ENCODE measurements at regions not wholly inside any gene's neighbourhood (a gene's known extent, or its start where the extent isn't known, plus 50 kb on each side); places are given as distances from the start of the nearest gene placed in this dataset.

- TF ChIP-seq, protein P1, sequence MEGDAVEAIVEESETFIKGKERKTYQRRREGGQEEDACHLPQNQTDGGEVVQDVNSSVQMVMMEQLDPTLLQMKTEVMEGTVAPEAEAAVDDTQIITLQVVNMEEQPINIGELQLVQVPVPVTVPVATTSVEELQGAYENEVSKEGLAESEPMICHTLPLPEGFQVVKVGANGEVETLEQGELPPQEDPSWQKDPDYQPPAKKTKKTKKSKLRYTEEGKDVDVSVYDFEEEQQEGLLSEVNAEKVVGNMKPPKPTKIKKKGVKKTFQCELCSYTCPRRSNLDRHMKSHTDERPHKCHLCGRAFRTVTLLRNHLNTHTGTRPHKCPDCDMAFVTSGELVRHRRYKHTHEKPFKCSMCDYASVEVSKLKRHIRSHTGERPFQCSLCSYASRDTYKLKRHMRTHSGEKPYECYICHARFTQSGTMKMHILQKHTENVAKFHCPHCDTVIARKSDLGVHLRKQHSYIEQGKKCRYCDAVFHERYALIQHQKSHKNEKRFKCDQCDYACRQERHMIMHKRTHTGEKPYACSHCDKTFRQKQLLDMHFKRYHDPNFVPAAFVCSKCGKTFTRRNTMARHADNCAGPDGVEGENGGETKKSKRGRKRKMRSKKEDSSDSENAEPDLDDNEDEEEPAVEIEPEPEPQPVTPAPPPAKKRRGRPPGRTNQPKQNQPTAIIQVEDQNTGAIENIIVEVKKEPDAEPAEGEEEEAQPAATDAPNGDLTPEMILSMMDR (IDR thresholded peaks at IDR 0.05; ENCODE audit: insufficient read depth, low read length, poor library complexity, severe bottlenecking), result no peak
These were observed 319.2 kb downstream of the CDC14C start for GRCh38 chr7:49243521-49243920.

DNA sequence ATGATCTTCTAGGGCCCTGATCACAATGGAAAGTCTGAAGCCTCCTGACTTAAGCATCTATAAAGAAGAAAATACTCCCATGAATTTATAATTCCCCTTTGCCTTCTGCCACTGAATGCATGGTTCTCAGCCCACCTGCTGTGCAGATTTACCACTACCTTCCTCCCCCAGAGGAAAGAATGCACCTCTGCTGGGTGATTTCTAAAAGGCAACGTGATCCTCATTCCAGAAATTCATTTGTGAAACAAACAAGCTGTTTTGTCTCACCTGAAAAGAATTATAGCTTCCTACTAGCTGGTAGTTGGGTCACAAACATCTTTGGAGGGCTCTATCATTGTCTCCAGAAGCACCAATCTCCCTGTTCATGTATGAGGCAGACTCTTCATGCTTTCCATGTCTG, 320.2 kb downstream of the CDC14C start:
- Histone ChIP-seq H3K36me3 (ENCODE audit: control insufficient read depth, insufficient read depth, low read length) (no peaks in the 10 kb centered on the region), H3K27me3 (replicated peaks; ENCODE audit: control insufficient read depth, insufficient read depth, low read length) (no peaks in the 10 kb centered on the region), H3K4me3 (replicated peaks; ENCODE audit: low read depth, low read length) (no peak overlapping the region)
- TF ChIP-seq, protein P1 (IDR thresholded peaks at IDR 0.05; ENCODE audit: insufficient read depth, low read length, poor library complexity, severe bottlenecking), result no peak
- DNase-seq (ENCODE audit: extremely low read depth, insufficient read length), result no peak

More at GRCh38 chr7:49243521-49243920, 319.2 kb downstream of the CDC14C start:
- Histone ChIP-seq H3K36me3 (ENCODE audit: control insufficient read depth, insufficient read depth, low read length) (no peaks in the 10 kb centered on the region), H3K27me3 (replicated peaks; ENCODE audit: control insufficient read depth, insufficient read depth, low read length) (no peaks in the 10 kb centered on the region), H3K4me3 (replicated peaks; ENCODE audit: low read depth, low read length) (no peak overlapping the region)
- no peak for DNase-seq (ENCODE audit: extremely low read depth, insufficient read length)

- TF ChIP-seq, protein P1 (IDR thresholded peaks at IDR 0.05; ENCODE audit: insufficient read depth, low read length, poor library complexity, severe bottlenecking), result no peak
- H3K4me3 ChIP-seq (replicated peaks; ENCODE audit: low read depth, low read length), result no peak overlapping the region
- no peak for DNase-seq (ENCODE audit: extremely low read depth, insufficient read length)
These were observed 320.7 kb downstream of the CDC14C start for GRCh38 chr7:49245062-49245461.

GRCh38 chr7:49247759-49248158, 323.4 kb downstream of the CDC14C start:
- TF ChIP-seq, protein P1 (IDR thresholded peaks at IDR 0.05; ENCODE audit: insufficient read depth, low read length, poor library complexity, severe bottlenecking), result no peak
- no peak for DNase-seq (ENCODE audit: extremely low read depth, insufficient read length)
- Histone ChIP-seq H3K27me3 (replicated peaks; ENCODE audit: control insufficient read depth, insufficient read depth, low read length) (no peaks in the 10 kb centered on the region), H3K4me3 (replicated peaks; ENCODE audit: low read depth, low read length) (no peak overlapping the region), H3K36me3 (ENCODE audit: control insufficient read depth, insufficient read depth, low read length) (no peaks in the 10 kb centered on the region)

More at GRCh38 chr7:49245062-49245461, 320.7 kb downstream of the CDC14C start:
- Histone ChIP-seq H3K36me3 (ENCODE audit: control insufficient read depth, insufficient read depth, low read length) (no peaks in the 10 kb centered on the region), H3K27me3 (replicated peaks; ENCODE audit: control insufficient read depth, insufficient read depth, low read length) (no peaks in the 10 kb centered on the region)

GRCh38 chr7:49255054-49255453, 330.7 kb downstream of the CDC14C start:
- Histone ChIP-seq H3K4me3 (replicated peaks; ENCODE audit: low read depth, low read length) (no peak overlapping the region), H3K36me3 (ENCODE audit: control insufficient read depth, insufficient read depth, low read length) (no peaks in the 10 kb centered on the region), H3K27me3 (replicated peaks; ENCODE audit: control insufficient read depth, insufficient read depth, low read length) (no peaks in the 10 kb centered on the region; the same call in 1 of the 2 replicates)
- TF ChIP-seq, protein P1 (IDR thresholded peaks at IDR 0.05; ENCODE audit: insufficient read depth, low read length, poor library complexity, severe bottlenecking), result no peak
- no peak for DNase-seq (ENCODE audit: extremely low read depth, insufficient read length)

DNA sequence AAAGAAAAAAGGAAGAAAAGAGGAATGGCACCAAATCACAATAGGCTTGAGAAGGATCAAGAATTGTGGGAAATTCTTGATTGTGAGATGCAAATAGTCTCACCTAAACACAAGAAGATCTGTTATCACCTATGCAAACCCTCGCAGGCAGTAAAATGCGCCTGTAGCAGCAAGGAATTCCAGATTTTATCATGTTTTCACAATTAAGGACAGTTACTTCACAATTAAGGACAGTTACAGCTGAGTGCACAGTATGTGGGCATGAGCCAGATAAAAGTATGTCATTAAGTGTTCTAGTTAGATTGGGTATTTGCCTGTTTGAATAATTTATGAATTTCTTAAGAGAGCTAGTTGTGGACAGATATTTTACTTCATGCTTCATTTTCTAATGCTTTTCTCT, 336.2 kb downstream of the CDC14C start:
- Histone ChIP-seq H3K4me3 (replicated peaks; ENCODE audit: low read depth, low read length) (no peak overlapping the region), H3K27me3 (replicated peaks; ENCODE audit: control insufficient read depth, insufficient read depth, low read length) (no peaks in the 10 kb centered on the region; the same call in 1 of the 2 replicates), H3K36me3 (ENCODE audit: control insufficient read depth, insufficient read depth, low read length) (no peaks in the 10 kb centered on the region)
- DNase-seq (ENCODE audit: extremely low read depth, insufficient read length), result no peak
- TF ChIP-seq, protein P1 (IDR thresholded peaks at IDR 0.05; ENCODE audit: insufficient read depth, low read length, poor library complexity, severe bottlenecking), result no peak
